ENCODE measurements at regions not wholly inside any gene's neighbourhood (a gene's known extent, or its start where the extent isn't known, plus 50 kb on each side); places are given as distances from the start of the nearest gene placed in this dataset.

DNA sequence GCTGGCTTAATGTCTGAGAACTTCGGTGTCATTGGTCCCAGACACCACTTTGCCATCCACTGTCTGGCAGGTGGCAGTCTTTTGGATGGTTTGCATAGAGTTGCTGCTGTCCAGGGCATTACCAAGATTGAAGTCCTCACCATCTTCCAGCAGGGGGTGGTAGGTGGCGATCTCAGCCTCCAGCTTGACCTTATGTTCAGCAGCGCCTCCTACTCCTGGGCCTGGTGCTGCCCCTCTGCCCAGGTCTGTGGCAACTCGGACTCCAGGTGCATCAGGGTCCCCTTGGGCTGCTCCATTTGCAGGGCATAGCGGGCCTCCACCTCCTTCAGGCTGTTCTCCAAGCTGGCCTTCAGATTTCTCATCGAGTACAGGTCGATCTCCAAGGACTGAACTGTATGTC lies 573.3 kb upstream of the NCAM2 start:
- H3K36me3 ChIP-seq: no peaks in the 10 kb centered on the region
- H3K27me3 ChIP-seq: no peaks in the 10 kb centered on the region
- no peaks in the 10 kb centered on the region for H3K9me3 ChIP-seq
- H3K4me3 ChIP-seq: no peak overlapping the region
- ATAC-seq (no peak), DNase-seq (no peak)
- H3K4me1 ChIP-seq: no peaks in the 10 kb centered on the region
- TF ChIP-seq POLR2A (IDR thresholded peaks at IDR 0.05): no peak
- TF ChIP-seq CTCF (IDR thresholded peaks at IDR 0.05 in 4 of 5, conservative IDR thresholded peaks at IDR 0.05 in 1 of 5): no peak
- in situ Hi-C loops (cut with MboI; ENCODE audit: low sequenced_read_pairs in 4 of 4) (no loop called here), intact Hi-C loops (cut with DNase I; ENCODE audit: low total_unique reads) (no loop called here)
- no peak overlapping the region for H3K27ac ChIP-seq

DNA sequence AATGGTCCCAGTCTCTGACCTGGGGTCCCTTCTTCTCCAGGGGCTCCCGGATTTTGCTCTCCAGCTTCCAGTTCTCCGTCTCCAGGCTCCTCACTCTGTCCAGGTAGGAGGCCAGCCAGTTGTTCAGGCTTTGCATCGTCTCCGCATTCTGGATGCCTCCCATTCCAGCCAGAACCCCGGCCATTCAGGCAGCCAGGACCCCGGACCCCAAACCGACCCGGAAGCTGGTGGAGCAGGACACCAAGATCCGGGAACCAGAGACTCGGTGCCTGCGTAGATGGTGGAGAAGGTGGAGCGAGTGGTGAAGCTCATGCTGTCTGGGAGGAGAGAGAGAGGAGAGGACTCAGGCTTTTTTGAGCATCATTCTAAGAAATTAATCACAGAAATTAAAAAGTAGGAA lies 572.4 kb upstream of the NCAM2 start:
- no peaks in the 10 kb centered on the region for H3K27me3 ChIP-seq
- no peaks in the 10 kb centered on the region for H3K36me3 ChIP-seq
- DNase-seq (no peak), ATAC-seq (no peak)
- H3K9me3 ChIP-seq: no peaks in the 10 kb centered on the region
- H3K27ac ChIP-seq: no peak overlapping the region
- intact Hi-C loops (cut with DNase I; ENCODE audit: low total_unique reads): no loop called here
- H3K4me3 ChIP-seq: no peak overlapping the region
- TF ChIP-seq CTCF (IDR thresholded peaks at IDR 0.05 in 4 of 5, conservative IDR thresholded peaks at IDR 0.05 in 1 of 5): no peak
- TF ChIP-seq POLR2A (IDR thresholded peaks at IDR 0.05): no peak
- in situ Hi-C loops (cut with MboI; ENCODE audit: low sequenced_read_pairs in 4 of 4): no loop called here
- no peaks in the 10 kb centered on the region for H3K4me1 ChIP-seq

GRCh38 chr21:20440338-20440737 lies 557.9 kb upstream of the NCAM2 start:
- Histone ChIP-seq H3K9me3 (no peaks in the 10 kb centered on the region), H3K27me3 (no peaks in the 10 kb centered on the region), H3K27ac (no peak overlapping the region), H3K36me3 (no peaks in the 10 kb centered on the region), H3K4me3 (no peak overlapping the region), H3K4me1 (no peaks in the 10 kb centered on the region)
- TF ChIP-seq CTCF (IDR thresholded peaks at IDR 0.05 in 4 of 5, conservative IDR thresholded peaks at IDR 0.05 in 1 of 5) (no peak), POLR2A (IDR thresholded peaks at IDR 0.05) (no peak)
- in situ Hi-C loops (cut with MboI; ENCODE audit: low sequenced_read_pairs in 4 of 4): no loop called here
- no peak for DNase-seq
- no peak for ATAC-seq
- intact Hi-C loops (cut with DNase I; ENCODE audit: low total_unique reads): no loop called here

GRCh38 chr21:20443558-20444155 lies 554.6 kb upstream of the NCAM2 start:
- H3K9me3 ChIP-seq: no peaks in the 10 kb centered on the region
- in situ Hi-C loops (cut with MboI; ENCODE audit: low sequenced_read_pairs in 4 of 4): no loop called here
- H3K27me3 ChIP-seq: no peaks in the 10 kb centered on the region
- H3K36me3 ChIP-seq: no peaks in the 10 kb centered on the region
- no peaks in the 10 kb centered on the region for H3K4me1 ChIP-seq
- intact Hi-C loops (cut with DNase I; ENCODE audit: low total_unique reads): no loop called here
- no peak overlapping the region for H3K27ac ChIP-seq
- no peak for ATAC-seq
- no peak overlapping the region for H3K4me3 ChIP-seq
- no peak for TF ChIP-seq CTCF (IDR thresholded peaks at IDR 0.05 in 4 of 5, conservative IDR thresholded peaks at IDR 0.05 in 1 of 5)
- no peak for TF ChIP-seq POLR2A (IDR thresholded peaks at IDR 0.05)
- DNase-seq: no peak

GRCh38 chr21:20445971-20446370 lies 552.2 kb upstream of the NCAM2 start:
- in situ Hi-C loops (cut with MboI; ENCODE audit: low sequenced_read_pairs in 4 of 4): no loop called here

More at GRCh38 chr21:20445971-20446370, 552.2 kb upstream of the NCAM2 start:
- Histone ChIP-seq H3K4me3 (no peak overlapping the region), H3K9me3 (no peaks in the 10 kb centered on the region), H3K27me3 (no peaks in the 10 kb centered on the region), H3K36me3 (no peaks in the 10 kb centered on the region), H3K27ac (no peak overlapping the region), H3K4me1 (no peaks in the 10 kb centered on the region)
- no peak for TF ChIP-seq CTCF (IDR thresholded peaks at IDR 0.05 in 4 of 5, conservative IDR thresholded peaks at IDR 0.05 in 1 of 5)
- no peak for TF ChIP-seq POLR2A (IDR thresholded peaks at IDR 0.05)
- ATAC-seq (no peak), DNase-seq (no peak)
- intact Hi-C loops (cut with DNase I; ENCODE audit: low total_unique reads): no loop called here

Measured in gastrocnemius medialis (tissue), 4 donors.